ENCODE measurements at regions not wholly inside any gene's neighbourhood (a gene's known extent, or its start where the extent isn't known, plus 50 kb on each side); places are given as distances from the start of the nearest gene placed in this dataset.

DNA sequence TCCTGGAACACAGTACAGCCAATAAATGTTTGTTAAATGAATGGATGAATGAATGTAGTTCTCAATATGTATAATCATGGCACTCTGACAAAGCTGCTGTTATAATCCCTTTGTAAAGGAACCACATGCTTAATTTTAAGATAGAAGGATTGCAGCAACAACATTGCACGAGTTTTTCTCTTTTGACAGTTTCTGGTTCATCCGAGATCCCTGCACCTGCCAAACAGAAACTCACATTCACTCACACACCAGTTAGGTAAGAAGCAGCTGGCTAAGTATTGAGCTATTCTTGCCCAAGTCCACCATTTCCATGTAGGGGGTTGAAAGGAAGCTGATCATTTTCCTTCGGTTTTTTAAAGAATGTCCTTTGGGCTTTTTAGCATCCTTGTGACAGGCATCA, 133.7 kb upstream of the MAP1B start:
- H3K4me1 ChIP-seq (ENCODE audit: control insufficient read depth, low read length): no peaks in the 10 kb centered on the region
- no peaks in the 10 kb centered on the region for H3K9me3 ChIP-seq (ENCODE audit: control insufficient read depth, insufficient read depth, low read length)
- H3K36me3 ChIP-seq (ENCODE audit: control insufficient read depth, low read length): no peaks in the 10 kb centered on the region
- no peak overlapping the region for H3K4me3 ChIP-seq (ENCODE audit: low read length)
- H3K4me2 ChIP-seq (ENCODE audit: low read length): no peak overlapping the region
- H4K20me1 ChIP-seq (ENCODE audit: control insufficient read depth, insufficient read depth, low read depth, low read length): no peaks in the 10 kb centered on the region
- TF ChIP-seq EZH2phosphoT487 (IDR thresholded peaks at IDR 0.05; ENCODE audit: borderline replicate concordance, low read length) (no peak), CTCF (IDR thresholded peaks at IDR 0.05; ENCODE audit: low read depth, low read length, poor library complexity, severe bottlenecking) (no peak)
- no peaks in the 10 kb centered on the region for H3F3A ChIP-seq (ENCODE audit: control insufficient read depth, insufficient read depth)
- H3K27me3 ChIP-seq (ENCODE audit: control insufficient read depth, low read length): no peaks in the 10 kb centered on the region
- H3K27ac ChIP-seq (ENCODE audit: low read depth, low read length): no peak overlapping the region
- no peaks in the 10 kb centered on the region for H3K79me2 ChIP-seq (ENCODE audit: control insufficient read depth, low read length)
- H3K9me2 ChIP-seq (replicated peaks; ENCODE audit: control insufficient read depth, low read length): no peaks in the 10 kb centered on the region

GRCh38 chr5:71974165-71974564, 133.1 kb upstream of the MAP1B start:
- no peak overlapping the region for H3K27ac ChIP-seq (ENCODE audit: low read depth, low read length)
- no peaks in the 10 kb centered on the region for H3K4me1 ChIP-seq (ENCODE audit: control insufficient read depth, low read length)
- H4K20me1 ChIP-seq (ENCODE audit: control insufficient read depth, insufficient read depth, low read depth, low read length): no peaks in the 10 kb centered on the region
- H3K27me3 ChIP-seq (ENCODE audit: control insufficient read depth, low read length): no peaks in the 10 kb centered on the region
- no peaks in the 10 kb centered on the region for H3K9me3 ChIP-seq (ENCODE audit: control insufficient read depth, insufficient read depth, low read length)
- H3K36me3 ChIP-seq (ENCODE audit: control insufficient read depth, low read length): no peaks in the 10 kb centered on the region
- no peaks in the 10 kb centered on the region for H3K79me2 ChIP-seq (ENCODE audit: control insufficient read depth, low read length)
- no peak overlapping the region for H3K4me3 ChIP-seq (ENCODE audit: low read length)
- no peaks in the 10 kb centered on the region for H3K9me2 ChIP-seq (replicated peaks; ENCODE audit: control insufficient read depth, low read length)
- H3K4me2 ChIP-seq (ENCODE audit: low read length): no peak overlapping the region
- no peaks in the 10 kb centered on the region for H3F3A ChIP-seq (ENCODE audit: control insufficient read depth, insufficient read depth)
- TF ChIP-seq CTCF (IDR thresholded peaks at IDR 0.05; ENCODE audit: low read depth, low read length, poor library complexity, severe bottlenecking) (no peak), EZH2phosphoT487 (IDR thresholded peaks at IDR 0.05; ENCODE audit: borderline replicate concordance, low read length) (no peak)

DNA sequence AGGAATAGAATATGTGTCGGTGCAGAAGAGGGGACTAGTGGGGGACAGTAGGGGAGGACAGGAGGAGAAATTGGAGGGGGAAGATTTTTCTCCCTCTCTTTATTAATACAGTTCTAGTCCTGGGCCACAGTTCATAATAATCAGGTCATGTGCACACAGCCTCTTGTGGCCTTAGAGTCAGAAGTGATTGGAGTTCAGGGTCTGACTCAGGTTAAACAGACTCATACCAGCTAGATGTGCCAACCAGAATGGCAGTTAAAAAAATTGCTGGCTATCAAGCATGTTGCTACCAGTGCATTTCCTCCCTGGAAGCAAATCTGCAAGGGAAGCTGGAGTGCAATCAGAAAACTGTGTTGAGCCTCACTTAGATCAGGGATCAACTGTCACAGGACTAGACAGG, 132.7 kb upstream of the MAP1B start:
- Histone ChIP-seq H3K9me3 (ENCODE audit: control insufficient read depth, insufficient read depth, low read length) (no peaks in the 10 kb centered on the region), H3K4me1 (ENCODE audit: control insufficient read depth, low read length) (no peaks in the 10 kb centered on the region)

More for the DNA sequence above, 132.7 kb upstream of the MAP1B start:
- no peaks in the 10 kb centered on the region for H3F3A ChIP-seq (ENCODE audit: control insufficient read depth, insufficient read depth)
- H3K79me2 ChIP-seq (ENCODE audit: control insufficient read depth, low read length): no peaks in the 10 kb centered on the region
- H3K9me2 ChIP-seq (replicated peaks; ENCODE audit: control insufficient read depth, low read length): no peaks in the 10 kb centered on the region
- no peak overlapping the region for H3K4me2 ChIP-seq (ENCODE audit: low read length)
- TF ChIP-seq EZH2phosphoT487 (IDR thresholded peaks at IDR 0.05; ENCODE audit: borderline replicate concordance, low read length): no peak
- no peak for TF ChIP-seq CTCF (IDR thresholded peaks at IDR 0.05; ENCODE audit: low read depth, low read length, poor library complexity, severe bottlenecking)
- no peaks in the 10 kb centered on the region for H3K36me3 ChIP-seq (ENCODE audit: control insufficient read depth, low read length)
- no peaks in the 10 kb centered on the region for H4K20me1 ChIP-seq (ENCODE audit: control insufficient read depth, insufficient read depth, low read depth, low read length)
- no peaks in the 10 kb centered on the region for H3K27me3 ChIP-seq (ENCODE audit: control insufficient read depth, low read length)
- H3K4me3 ChIP-seq (ENCODE audit: low read length): no peak overlapping the region
- H3K27ac ChIP-seq (ENCODE audit: low read depth, low read length): no peak overlapping the region

Measured in DOHH2 (cell line).